Caco-2 (cell line): ENCODE measurements at regions not wholly inside any gene's neighbourhood (a gene's known extent, or its start where the extent isn't known, plus 50 kb on each side); places are given as distances from the start of the nearest gene placed in this dataset.

Source experiments
- BruUV-seq: library from RNA; stranded (reverse); fragments of 400-500 nt; replicated peaks from 2 replicates; lab custom pipeline; 2021; lab: Mats Ljungman, UMichigan
- CTCF ChIA-PET: fragments of 300-600 bp; sonication (Branson Sonifier 250); formaldehyde crosslinking; loops from one replicate; lab custom pipeline; 2022; ENCODE audit warnings: antibody characterized with exemption; lab: Charles Lee
- POLR2A ChIA-PET: fragments of 300-600 bp; sonication (Branson Sonifier 250); formaldehyde crosslinking; loops from one replicate; lab custom pipeline; 2022; ENCODE audit warnings: antibody characterized with exemption; lab: Charles Lee
- DNase-seq, 2 experiments: peaks; one replicate each; pipeline versions ENCODE4 v3.0.0 to v3.0.0-alpha.2; 2020 to 2022
- H3K27me3 ChIP-seq: replicated peaks from 2 replicates; pipeline ENCODE4 v1.6.0; 2011; ENCODE audit warnings: low read length; ENCODE audit not compliant: control insufficient read depth, insufficient read depth
- H3K36me3 ChIP-seq: 2 replicates; pipeline ENCODE4 v1.5.1; 2011; ENCODE audit warnings: low read length; ENCODE audit not compliant: control insufficient read depth, insufficient read depth
- H3K4me1 ChIP-seq: fragments of 250-450 bp; sonication (Bioruptor Pico); 2 replicates; pipeline ENCODE4 v1.5.1; 2020; ENCODE audit warnings: mild to moderate bottlenecking
- H3K4me3 ChIP-seq: 2 replicates; pipeline ENCODE4 v1.5.1; 2011; ENCODE audit warnings: low read depth, mild to moderate bottlenecking, control low read depth, low read length
- H3K9me3 ChIP-seq: fragments of 250-450 bp; sonication (Bioruptor Pico); 2 replicates; pipeline ENCODE4 v1.5.1; 2020; ENCODE audit warnings: mild to moderate bottlenecking, moderate library complexity
- H3K27ac Mint-ChIP-seq: one replicate; pipeline ENCODE4 v1.8.0; 2022; ENCODE audit warnings: mixed read lengths; ENCODE audit not compliant: unreplicated experiment
- H3K27me3 Mint-ChIP-seq: one replicate; pipeline ENCODE4 v1.8.0; 2022; ENCODE audit warnings: mixed read lengths; ENCODE audit not compliant: insufficient read depth, unreplicated experiment
- H3K36me3 Mint-ChIP-seq: one replicate; pipeline ENCODE4 v1.8.0; 2022; ENCODE audit warnings: mild to moderate bottlenecking, mixed read lengths; ENCODE audit not compliant: insufficient read depth, unreplicated experiment
- H3K4me1 Mint-ChIP-seq: one replicate; pipeline ENCODE4 v1.8.0; 2022; ENCODE audit warnings: low read depth, mixed read lengths; ENCODE audit not compliant: unreplicated experiment
- H3K4me3 Mint-ChIP-seq: one replicate; pipeline ENCODE4 v1.8.0; 2022; ENCODE audit warnings: mild to moderate bottlenecking, moderate library complexity, mixed read lengths; ENCODE audit not compliant: unreplicated experiment
- H3K9me3 Mint-ChIP-seq: one replicate; pipeline ENCODE4 v1.8.0; 2022; ENCODE audit warnings: mixed read lengths; ENCODE audit not compliant: unreplicated experiment
- CTCF ChIP-seq, 2 experiments: fragments of 200-600 bp in 1 of 2; IDR thresholded peaks; 1 replicate in 1 of 2; 2 replicates in 1 of 2; pipeline versions ENCODE4 v1.5.1 to v1.8.0; 2011 to 2022; ENCODE audit warnings: antibody characterized with exemption in 1 of 2, control low read depth in 1 of 2, inconsistent platforms in 1 of 2, low read depth in 1 of 2, low read length in 1 of 2, mild to moderate bottlenecking in 1 of 2, moderate library complexity in 1 of 2; ENCODE audit not compliant: insufficient read depth in 1 of 2, severe bottlenecking in 1 of 2, unreplicated experiment in 1 of 2
- intact Hi-C: fragments of 100-400 bp; cut with micrococcal nuclease; formaldehyde crosslinking; loops from one replicate; pipeline ENCODE4 v1.10.0; 2022; ENCODE audit not compliant: unreplicated experiment

GRCh38 chr2:189276277-189276676 lies 96.7 kb upstream of the COL5A2 start:
- no peak overlapping the region for H3K27ac Mint-ChIP-seq
- no peaks in the 10 kb centered on the region for H3K27me3 Mint-ChIP-seq
- H3K9me3 Mint-ChIP-seq: no peaks in the 10 kb centered on the region
- ChIA-PET CTCF (no interaction called here), POLR2A (no interaction called here)
- H3K4me1 Mint-ChIP-seq: no peaks in the 10 kb centered on the region
- no peak for DNase-seq
- no peak for TF ChIP-seq CTCF (IDR thresholded peaks at IDR 0.05; ENCODE audit: insufficient read depth in 1 of 2, low read depth in 1 of 2, low read length in 1 of 2, severe bottlenecking in 1 of 2, unreplicated experiment in 1 of 2)
- Histone ChIP-seq H3K9me3 (no peaks in the 10 kb centered on the region), H3K4me3 (no peak overlapping the region), H3K4me1 (no peaks in the 10 kb centered on the region), H3K36me3 (no peaks in the 10 kb centered on the region), H3K27me3 (no peaks in the 10 kb centered on the region)
- no TSS peak for BruUV-seq
- no peak overlapping the region for H3K4me3 Mint-ChIP-seq
- no peaks in the 10 kb centered on the region for H3K36me3 Mint-ChIP-seq
- intact Hi-C loops: no loop called here

DNA sequence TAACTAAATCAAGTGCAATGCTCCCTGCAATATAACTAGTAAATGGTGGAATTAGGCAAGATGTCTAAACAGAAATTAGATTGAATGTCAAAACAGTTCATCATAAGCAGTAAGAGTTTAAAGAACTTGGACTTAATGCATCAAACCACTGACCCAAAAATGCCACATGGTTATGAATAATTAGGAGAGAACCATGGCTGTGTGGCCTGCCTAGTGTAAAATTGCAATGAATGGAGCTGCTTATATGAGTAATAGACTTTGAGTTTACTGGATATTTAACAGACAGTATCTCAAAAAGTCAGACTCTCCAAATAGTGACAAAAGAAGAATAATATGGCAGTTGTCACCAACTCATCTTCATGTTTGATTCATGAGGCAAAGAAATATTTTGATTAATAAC lies 101.6 kb upstream of the COL5A2 start:
- H3K4me3 ChIP-seq: no peak overlapping the region
- H3K27ac Mint-ChIP-seq: no peak overlapping the region
- H3K4me1 Mint-ChIP-seq: peaks cover 3% of the 10 kb centered on the region
- no peaks in the 10 kb centered on the region for H3K36me3 ChIP-seq
- no peaks in the 10 kb centered on the region for H3K27me3 Mint-ChIP-seq
- intact Hi-C loops: loop anchor here (10.0 kb wide), 1 partner anchor 256 kb away; no protein-coding TSS in a partner anchor
- H3K4me1 ChIP-seq: no peaks in the 10 kb centered on the region
- no peaks in the 10 kb centered on the region for H3K27me3 ChIP-seq
- no peak overlapping the region for H3K4me3 Mint-ChIP-seq
- no peak for TF ChIP-seq CTCF (IDR thresholded peaks at IDR 0.05; ENCODE audit: insufficient read depth in 1 of 2, low read depth in 1 of 2, low read length in 1 of 2, severe bottlenecking in 1 of 2, unreplicated experiment in 1 of 2)
- no peak for DNase-seq
- no peaks in the 10 kb centered on the region for H3K9me3 Mint-ChIP-seq
- no peaks in the 10 kb centered on the region for H3K36me3 Mint-ChIP-seq
- CTCF ChIA-PET: no interaction called here
- POLR2A ChIA-PET: no interaction called here
- no TSS peak for BruUV-seq
- no peaks in the 10 kb centered on the region for H3K9me3 ChIP-seq

DNA sequence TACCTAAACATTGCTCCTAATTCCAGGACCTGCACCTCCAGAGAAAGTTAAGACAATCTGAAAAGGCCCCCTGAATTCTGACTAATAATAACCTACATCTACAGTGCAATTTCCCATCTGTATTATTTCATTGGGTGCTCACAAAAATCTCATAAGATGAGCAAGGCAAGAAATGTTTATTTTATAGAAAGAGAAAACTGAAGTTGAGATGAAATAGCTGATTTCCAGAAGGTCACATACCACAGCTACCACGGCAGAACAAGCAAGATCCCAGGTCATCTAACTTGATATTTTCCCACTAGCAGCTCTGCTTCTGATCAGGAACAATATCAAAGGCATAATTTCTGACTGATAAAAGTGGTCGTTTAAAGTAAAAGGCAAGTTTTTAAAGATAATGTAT lies 105.8 kb upstream of the COL5A2 start:
- intact Hi-C loops: loop anchor here (5.0 to 10.0 kb wide), 2 partner anchors 261 to 763 kb away; no protein-coding TSS in a partner anchor
- TF ChIP-seq CTCF (IDR thresholded peaks at IDR 0.05; ENCODE audit: insufficient read depth in 1 of 2, low read depth in 1 of 2, low read length in 1 of 2, severe bottlenecking in 1 of 2, unreplicated experiment in 1 of 2): no peak
- POLR2A ChIA-PET: no interaction called here
- DNase-seq: no peak
- no peak overlapping the region for H3K4me3 Mint-ChIP-seq
- H3K4me3 ChIP-seq: no peak overlapping the region
- no peaks in the 10 kb centered on the region for H3K36me3 Mint-ChIP-seq
- no peaks in the 10 kb centered on the region for H3K36me3 ChIP-seq
- H3K4me1 Mint-ChIP-seq: peaks cover 15% of the 10 kb centered on the region
- peaks cover 5% of the 10 kb centered on the region; the same call in 1 of the 2 replicates for H3K4me1 ChIP-seq
- peaks cover 5% of the 10 kb centered on the region for H3K9me3 Mint-ChIP-seq
- no peak overlapping the region for H3K27ac Mint-ChIP-seq
- CTCF ChIA-PET: interaction anchor here (1.0 kb wide), 1 partner anchor 142 kb away, joined by 3 read pairs; no protein-coding TSS in a partner anchor
- no TSS peak for BruUV-seq
- H3K27me3 Mint-ChIP-seq: no peaks in the 10 kb centered on the region
- peaks cover 11% of the 10 kb centered on the region for H3K9me3 ChIP-seq
- no peaks in the 10 kb centered on the region for H3K27me3 ChIP-seq
